Small intestine (tissue), 7 donors: ENCODE measurements at regions not wholly inside any gene's neighbourhood (a gene's known extent, or its start where the extent isn't known, plus 50 kb on each side); places are given as distances from the start of the nearest gene placed in this dataset.

Experiments used
- DNase-seq, 2 donors: peaks; one replicate each; pipeline versions ENCODE4 v3.0.0 to v3.0.0-alpha.2; 2013
- FAIRE-seq: peaks from 2 replicates; lab custom pipeline; 2012; peaks lifted over from hg19 to GRCh38; lab: Jason Lieb, UNC
- H3K27ac ChIP-seq, 3 donors: one replicate each; pipeline ENCODE4 v1.5.1; 2013; ENCODE audit warnings: low read length in 2 of 3, mild to moderate bottlenecking in 2 of 3, control low read depth in 1 of 3, inconsistent platforms in 1 of 3, low read depth in 1 of 3, moderate library complexity in 1 of 3
- H3K27me3 ChIP-seq, 3 donors: one replicate each; pipeline ENCODE4 v1.6.1; 2013; ENCODE audit warnings: low read length in 3 of 3, inconsistent platforms in 1 of 3; ENCODE audit not compliant: control insufficient read depth in 3 of 3, insufficient read depth in 3 of 3
- H3K36me3 ChIP-seq, 3 donors: one replicate each; pipeline ENCODE4 v1.6.1; 2013; ENCODE audit warnings: low read length in 3 of 3, inconsistent platforms in 1 of 3, low read depth in 1 of 3, mild to moderate bottlenecking in 1 of 3, moderate library complexity in 1 of 3; ENCODE audit not compliant: control insufficient read depth in 3 of 3, insufficient read depth in 2 of 3
- H3K4me1 ChIP-seq, 3 donors: one replicate each; pipeline ENCODE4 v1.6.1; 2013; ENCODE audit warnings: low read length in 2 of 3, inconsistent platforms in 1 of 3, low read depth in 1 of 3, mild to moderate bottlenecking in 1 of 3, moderate library complexity in 1 of 3; ENCODE audit not compliant: control insufficient read depth in 3 of 3, insufficient read depth in 2 of 3
- H3K4me3 ChIP-seq, 3 donors: one replicate each; pipeline ENCODE4 v1.5.1; 2013; ENCODE audit warnings: low read length in 3 of 3, control low read depth in 1 of 3, inconsistent platforms in 1 of 3, low read depth in 1 of 3, mild to moderate bottlenecking in 1 of 3, moderate library complexity in 1 of 3
- H3K9me3 ChIP-seq, 2 donors: one replicate each; pipeline ENCODE4 v1.6.1; 2013; ENCODE audit warnings: low read depth in 1 of 2, low read length in 1 of 2; ENCODE audit not compliant: control insufficient read depth in 2 of 2, insufficient read depth in 1 of 2
- whole genome bisulfite sequencing, 3 donors: extraction: QIAGEN DNeasy Blood & Tissue Kit; methylation state at CpG; one replicate each; pipeline ENCODE4 v1.1.7; 2013; 5-methylcytosine and 5-hydroxymethylcytosine counted together
- donor health status: healthy with polysubstance abuse.
- donor health status: control.
- donor health status: control.
- donor health status: Bipolar disorder and iron deficiency.
- donor health status: healthy.

- Histone ChIP-seq H3K27me3 (peaks cover 0 to 5% (median 0%) of the 10 kb centered on the region in 3 donors), H3K9me3 (no peaks in the 10 kb centered on the region), H3K4me3 (no peak overlapping the region), H3K36me3 (no peaks in the 10 kb centered on the region), H3K4me1 (no peaks in the 10 kb centered on the region), H3K27ac (no peak overlapping the region)
- WGBS, 3 donors, result 0 to 6% (median 6%) methylated on average over 1 of the region's 1 CpG
- FAIRE-seq, result no peak
- no peak for DNase-seq
Measured at GRCh38 chr18:59813942-59814341, 85.9 kb upstream of the PMAIP1 start.

GRCh38 chr18:59810735-59811520 is 88.9 kb upstream of the PMAIP1 start:
- WGBS, 3 donors, result 7 to 40% (median 10%) methylated on average over 2 of the region's 2 CpGs
- Histone ChIP-seq H3K9me3 (no peaks in the 10 kb centered on the region), H3K36me3 (no peaks in the 10 kb centered on the region), H3K4me3 (no peak overlapping the region), H3K27me3 (peaks cover 0 to 5% (median 0%) of the 10 kb centered on the region in 3 donors), H3K27ac (no peak overlapping the region), H3K4me1 (no peaks in the 10 kb centered on the region)
- no peak for DNase-seq
- no peak for FAIRE-seq

- DNase-seq (no peak), FAIRE-seq (no peak)
- 70 to 82% (median 71%) methylated on average over 6 of the region's 6 CpGs for WGBS, 3 donors
Measured at GRCh38 chr18:59810183-59810582, 89.6 kb upstream of the PMAIP1 start.

DNA sequence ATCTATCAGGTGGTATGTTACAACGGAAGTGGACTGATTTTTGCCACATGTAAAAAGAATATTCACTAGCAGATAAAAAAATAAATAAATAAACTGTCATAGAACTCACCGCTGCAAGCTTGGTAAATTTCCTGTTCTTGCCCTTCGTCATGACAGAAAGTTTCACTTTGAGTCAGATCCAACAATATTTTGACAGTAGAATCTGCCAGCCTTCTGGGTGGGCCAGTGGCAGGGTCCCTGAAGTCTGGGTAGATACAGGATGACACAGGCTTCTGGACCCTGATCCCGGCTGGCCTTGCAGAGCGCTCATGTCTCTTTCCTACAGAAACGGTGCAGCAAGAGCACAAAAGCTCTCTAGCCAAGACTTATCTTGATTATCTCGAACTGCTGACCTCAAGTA is 97.8 kb upstream of the PMAIP1 start:
- no peaks in the 10 kb centered on the region for H3K27me3 ChIP-seq
- WGBS, 3 donors, result 49 to 62% (median 53%) methylated on average over 7 of the region's 7 CpGs
- no peak for FAIRE-seq
- no peaks in the 10 kb centered on the region for H3K36me3 ChIP-seq
- no peak overlapping the region for H3K4me3 ChIP-seq
- H3K27ac ChIP-seq, result no peak overlapping the region
- no peaks in the 10 kb centered on the region for H3K4me1 ChIP-seq
- H3K9me3 ChIP-seq, result no peaks in the 10 kb centered on the region
- no peak for DNase-seq

More at GRCh38 chr18:59810183-59810582, 89.6 kb upstream of the PMAIP1 start:
- Histone ChIP-seq H3K36me3 (no peaks in the 10 kb centered on the region), H3K27ac (no peak overlapping the region), H3K4me1 (no peaks in the 10 kb centered on the region), H3K27me3 (peaks cover 0 to 5% (median 0%) of the 10 kb centered on the region in 3 donors), H3K4me3 (no peak overlapping the region), H3K9me3 (no peaks in the 10 kb centered on the region)

GRCh38 chr18:59801576-59801975 is 98.2 kb upstream of the PMAIP1 start:
- Histone ChIP-seq H3K4me1 (no peaks in the 10 kb centered on the region), H3K27ac (no peak overlapping the region), H3K27me3 (no peaks in the 10 kb centered on the region), H3K9me3 (no peaks in the 10 kb centered on the region), H3K4me3 (no peak overlapping the region), H3K36me3 (no peaks in the 10 kb centered on the region)
- DNase-seq (no peak), FAIRE-seq (no peak)
- WGBS, 3 donors, result 88 to 93% (median 93%) methylated on average over 6 of the region's 6 CpGs

DNA sequence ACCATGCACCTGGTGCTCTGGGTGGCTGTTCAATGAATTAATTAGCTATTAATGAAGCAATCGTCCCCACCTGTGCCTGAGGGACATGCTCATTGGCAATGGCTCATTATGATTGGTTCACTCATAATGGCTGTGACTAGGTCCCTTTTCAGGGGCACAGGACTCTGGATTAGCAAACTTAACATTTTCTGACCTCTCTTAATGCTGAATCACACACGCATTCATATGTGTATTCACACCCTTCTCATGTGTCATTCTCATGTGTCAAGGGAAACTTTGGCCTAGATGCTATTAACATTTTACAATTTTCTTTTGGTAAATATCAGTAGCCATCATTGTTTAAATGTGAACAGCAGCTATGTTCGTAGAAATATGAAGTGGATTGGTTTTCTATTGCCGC is 98.9 kb upstream of the PMAIP1 start:
- Histone ChIP-seq H3K4me1 (no peaks in the 10 kb centered on the region), H3K27ac (no peak overlapping the region), H3K36me3 (no peaks in the 10 kb centered on the region), H3K27me3 (no peaks in the 10 kb centered on the region), H3K9me3 (no peaks in the 10 kb centered on the region), H3K4me3 (no peak overlapping the region)
- FAIRE-seq (no peak), DNase-seq (no peak)
- 83 to 90% (median 84%) methylated on average over 4 of the region's 4 CpGs for WGBS, 3 donors

GRCh38 chr18:59799383-59800015 is 100.3 kb upstream of the PMAIP1 start:
- WGBS, 3 donors, result 61 to 77% (median 70%) methylated on average over 6 of the region's 6 CpGs
- FAIRE-seq, result no peak
- Histone ChIP-seq H3K9me3 (no peaks in the 10 kb centered on the region), H3K27ac (no peak overlapping the region), H3K4me1 (no peaks in the 10 kb centered on the region), H3K27me3 (no peaks in the 10 kb centered on the region), H3K36me3 (no peaks in the 10 kb centered on the region), H3K4me3 (no peak overlapping the region)
- no peak for DNase-seq

GRCh38 chr18:59795882-59796281 is 98.7 kb upstream of the CCBE1 start:
- Histone ChIP-seq H3K27me3 (no peaks in the 10 kb centered on the region), H3K9me3 (no peaks in the 10 kb centered on the region), H3K27ac (no peak overlapping the region), H3K4me3 (no peak overlapping the region), H3K36me3 (no peaks in the 10 kb centered on the region), H3K4me1 (no peaks in the 10 kb centered on the region)
- no peak for DNase-seq
- WGBS, 3 donors, result 48 to 76% (median 56%) methylated on average over 5 of the region's 5 CpGs
- no peak for FAIRE-seq
